ENCODE measurements at regions not wholly inside any gene's neighbourhood (a gene's known extent, or its start where the extent isn't known, plus 50 kb on each side); places are given as distances from the start of the nearest gene placed in this dataset.
"Not testable (repeated sequence)": the region's sequence is repeated elsewhere in the genome, so short reads cannot be mapped to it uniquely, and the experiment has no call there.

- not testable (repeated sequence) for H3K27me3 ChIP-seq (replicated peaks); DNase-seq (ENCODE audit: low read depth in 1 of 2, low spot score in 2 of 2); H3K36me3 ChIP-seq; H3K9me3 ChIP-seq (replicated peaks); H3K4me1 ChIP-seq (replicated peaks); H3K4me3 ChIP-seq; H3K27ac ChIP-seq
Observed at GRCh38 chr1:121052081-121052660, 132.0 kb downstream of the FAM72B start.

GRCh38 chr1:121054928-121055327 is 129.2 kb downstream of the FAM72B start:
- not testable (repeated sequence) for DNase-seq (ENCODE audit: low read depth in 1 of 2, low spot score in 2 of 2); H3K27ac ChIP-seq; H3K4me3 ChIP-seq; H3K27me3 ChIP-seq (replicated peaks); H3K4me1 ChIP-seq (replicated peaks); H3K9me3 ChIP-seq (replicated peaks); H3K36me3 ChIP-seq

DNA sequence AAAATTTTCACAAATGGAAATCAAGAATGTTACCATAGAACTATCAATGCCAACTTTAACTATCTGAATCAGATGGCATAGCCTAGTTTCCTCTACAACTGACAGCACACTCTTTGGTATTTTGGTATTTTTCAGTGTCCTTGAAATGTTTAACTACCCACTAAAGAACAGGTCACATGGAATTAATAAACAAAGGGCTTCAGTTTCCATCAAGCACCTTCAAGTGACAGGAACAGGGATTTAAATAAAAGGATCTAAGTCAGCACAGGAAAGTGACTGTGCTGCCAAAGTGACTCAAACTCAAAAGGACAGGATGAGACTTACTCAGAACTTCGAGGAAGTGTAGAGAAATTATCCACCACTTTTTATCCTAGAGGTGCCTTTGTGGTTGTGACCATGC is 117.2 kb downstream of the FAM72B start:
- not testable (repeated sequence) for H3K4me3 ChIP-seq, H3K27ac ChIP-seq, H3K36me3 ChIP-seq

DNA sequence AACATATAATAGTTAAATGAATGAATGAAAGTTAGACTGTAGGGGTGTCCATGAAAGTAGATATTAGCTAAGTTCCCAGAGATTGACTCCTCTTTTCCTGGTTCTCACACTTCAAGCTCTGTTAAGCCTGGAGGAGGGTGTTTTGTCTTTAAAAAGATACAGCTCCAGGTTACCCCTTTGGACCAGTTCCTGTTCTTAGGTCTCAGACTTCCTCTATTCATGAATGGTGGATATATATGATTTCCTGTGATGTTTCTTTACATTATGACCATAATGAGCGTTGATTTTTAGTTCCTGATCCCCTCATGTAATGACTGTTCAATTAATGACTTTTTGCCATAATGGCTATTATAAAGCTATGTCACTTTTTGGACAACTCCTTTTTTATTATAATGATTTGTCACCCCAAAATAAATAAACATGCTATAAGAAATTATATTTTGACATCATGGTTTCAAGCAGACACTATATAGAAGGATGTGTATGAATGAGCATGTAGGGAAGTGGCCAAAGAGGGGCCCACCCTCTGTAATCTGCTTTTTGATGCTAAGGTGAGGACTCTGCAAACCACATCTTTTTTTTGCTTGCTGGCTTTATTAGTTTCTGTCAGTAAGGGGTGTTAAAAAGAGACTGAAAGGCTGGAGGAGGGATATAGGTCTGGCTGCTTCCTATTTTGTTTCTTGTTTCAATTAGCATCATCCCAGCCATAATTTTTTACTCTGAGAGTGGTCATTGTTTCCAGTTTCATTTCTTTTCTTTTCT is 115.2 kb downstream of the FAM72B start:
- not testable (repeated sequence) for H3K27me3 ChIP-seq (replicated peaks); H3K9me3 ChIP-seq (replicated peaks); H3K36me3 ChIP-seq; H3K4me3 ChIP-seq; H3K27ac ChIP-seq; H3K4me1 ChIP-seq (replicated peaks); DNase-seq (ENCODE audit: low read depth in 1 of 2, low spot score in 2 of 2)

More for the DNA sequence above, 117.2 kb downstream of the FAM72B start:
- H3K4me1 ChIP-seq (replicated peaks); DNase-seq (ENCODE audit: low read depth in 1 of 2, low spot score in 2 of 2); H3K27me3 ChIP-seq (replicated peaks); H3K9me3 ChIP-seq (replicated peaks): not testable (repeated sequence)

DNA sequence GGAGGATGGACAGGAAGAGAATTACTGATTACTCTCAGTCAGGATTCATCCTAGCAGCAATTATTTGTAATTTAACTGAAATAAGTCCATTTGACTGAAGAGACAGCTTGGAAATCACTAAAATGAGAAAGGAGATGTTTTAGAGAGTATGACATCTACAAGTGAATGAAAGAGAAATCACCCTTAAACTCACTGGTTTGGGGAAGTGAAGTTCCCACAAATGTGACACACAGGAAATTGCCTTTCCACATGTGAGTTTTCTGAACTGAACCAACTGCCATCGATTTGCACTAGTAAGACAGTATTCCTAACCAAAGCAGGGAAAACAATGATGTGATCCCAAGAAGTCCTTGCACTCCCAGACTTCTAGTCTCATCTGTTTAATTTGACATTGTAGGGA is 110.3 kb downstream of the FAM72B start:
- not testable (repeated sequence) for H3K4me3 ChIP-seq; H3K27ac ChIP-seq; H3K4me1 ChIP-seq (replicated peaks); DNase-seq (ENCODE audit: low read depth in 1 of 2, low spot score in 2 of 2); H3K27me3 ChIP-seq (replicated peaks); H3K36me3 ChIP-seq; H3K9me3 ChIP-seq (replicated peaks)

- not testable (repeated sequence) for DNase-seq (ENCODE audit: low read depth in 1 of 2, low spot score in 2 of 2); H3K4me3 ChIP-seq; H3K36me3 ChIP-seq; H3K9me3 ChIP-seq (replicated peaks); H3K4me1 ChIP-seq (replicated peaks); H3K27me3 ChIP-seq (replicated peaks); H3K27ac ChIP-seq
Observed at GRCh38 chr1:121075254-121075805, 108.8 kb downstream of the FAM72B start.

GRCh38 chr1:121076674-121077073 is 107.5 kb downstream of the FAM72B start:
- DNase-seq (ENCODE audit: low read depth in 1 of 2, low spot score in 2 of 2); H3K27ac ChIP-seq; H3K9me3 ChIP-seq (replicated peaks); H3K4me3 ChIP-seq; H3K36me3 ChIP-seq; H3K4me1 ChIP-seq (replicated peaks); H3K27me3 ChIP-seq (replicated peaks): not testable (repeated sequence)

GRCh38 chr1:121079655-121080054 is 104.5 kb downstream of the FAM72B start:
- DNase-seq (ENCODE audit: low read depth in 1 of 2, low spot score in 2 of 2); H3K36me3 ChIP-seq; H3K9me3 ChIP-seq (replicated peaks); H3K27me3 ChIP-seq (replicated peaks); H3K4me1 ChIP-seq (replicated peaks); H3K4me3 ChIP-seq; H3K27ac ChIP-seq: not testable (repeated sequence)

- not testable (repeated sequence) for H3K27ac ChIP-seq; H3K4me3 ChIP-seq; H3K27me3 ChIP-seq (replicated peaks); H3K36me3 ChIP-seq; H3K4me1 ChIP-seq (replicated peaks); H3K9me3 ChIP-seq (replicated peaks); DNase-seq (ENCODE audit: low read depth in 1 of 2, low spot score in 2 of 2)
Observed at GRCh38 chr1:121080197-121080903, 103.8 kb downstream of the FAM72B start.

- not testable (repeated sequence) for H3K27ac ChIP-seq; H3K36me3 ChIP-seq; H3K4me3 ChIP-seq; H3K27me3 ChIP-seq (replicated peaks); H3K4me1 ChIP-seq (replicated peaks); DNase-seq (ENCODE audit: low read depth in 1 of 2, low spot score in 2 of 2); H3K9me3 ChIP-seq (replicated peaks)
Observed at GRCh38 chr1:121080904-121081264, 103.3 kb downstream of the FAM72B start.

- not testable (repeated sequence) for H3K36me3 ChIP-seq; H3K27ac ChIP-seq; H3K4me3 ChIP-seq; DNase-seq (ENCODE audit: low read depth in 1 of 2, low spot score in 2 of 2); H3K4me1 ChIP-seq (replicated peaks); H3K27me3 ChIP-seq (replicated peaks); H3K9me3 ChIP-seq (replicated peaks)
Observed at GRCh38 chr1:121081625-121082199, 102.4 kb downstream of the FAM72B start.

DNA sequence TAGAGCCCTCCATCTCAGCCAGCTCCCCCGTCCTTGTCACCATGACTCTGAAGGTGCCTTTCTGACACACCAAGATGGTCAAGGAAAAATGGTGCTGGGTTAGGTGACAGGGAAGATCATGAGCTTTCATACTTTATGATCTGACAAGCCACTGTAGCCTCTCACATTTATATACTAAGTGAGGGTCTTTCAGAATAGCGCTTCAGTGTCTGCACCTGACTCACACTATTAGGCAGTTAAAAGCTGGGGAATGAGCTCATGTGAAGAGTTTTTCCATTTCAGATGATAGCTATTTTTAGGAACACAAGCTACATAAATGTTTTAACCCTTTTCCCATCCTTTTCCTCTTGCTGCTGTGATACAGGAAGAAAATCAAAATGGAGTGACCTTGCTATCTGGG is 101.1 kb downstream of the FAM72B start:
- H3K36me3 ChIP-seq; H3K4me1 ChIP-seq (replicated peaks); H3K9me3 ChIP-seq (replicated peaks); H3K27me3 ChIP-seq (replicated peaks); DNase-seq (ENCODE audit: low read depth in 1 of 2, low spot score in 2 of 2); H3K27ac ChIP-seq; H3K4me3 ChIP-seq: not testable (repeated sequence)

GRCh38 chr1:121086249-121086648 is 97.9 kb downstream of the FAM72B start:
- H3K27me3 ChIP-seq (replicated peaks); H3K36me3 ChIP-seq; H3K9me3 ChIP-seq (replicated peaks); DNase-seq (ENCODE audit: low read depth in 1 of 2, low spot score in 2 of 2); H3K27ac ChIP-seq; H3K4me1 ChIP-seq (replicated peaks); H3K4me3 ChIP-seq: not testable (repeated sequence)

DNA sequence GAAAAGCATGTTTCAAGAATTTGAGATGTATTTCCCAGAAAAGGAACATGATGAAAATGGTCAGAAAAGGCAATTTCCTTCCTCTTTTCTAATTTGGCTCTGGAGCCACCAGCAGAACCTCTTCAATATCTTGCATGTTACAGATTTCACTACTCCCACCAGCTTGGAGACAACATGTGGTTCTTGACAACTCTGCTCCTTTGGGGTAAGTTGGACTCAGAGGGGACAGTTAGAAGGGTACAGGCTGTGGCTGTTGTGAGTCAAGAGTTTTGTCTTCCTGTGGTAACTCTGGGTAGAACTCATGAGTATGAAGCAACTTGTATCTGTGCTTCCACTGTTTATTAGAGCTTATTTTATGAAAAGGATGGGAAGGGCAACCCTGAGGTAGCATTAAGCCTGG is 96.9 kb downstream of the FAM72B start:
- DNase-seq (ENCODE audit: low read depth in 1 of 2, low spot score in 2 of 2); H3K9me3 ChIP-seq (replicated peaks); H3K4me3 ChIP-seq; H3K4me1 ChIP-seq (replicated peaks); H3K27ac ChIP-seq; H3K36me3 ChIP-seq; H3K27me3 ChIP-seq (replicated peaks): not testable (repeated sequence)
